GM13976 (cell line): ENCODE measurements at regions not wholly inside any gene's neighbourhood (a gene's known extent, or its start where the extent isn't known, plus 50 kb on each side); places are given as distances from the start of the nearest gene placed in this dataset.
A peak's percentile ranks its signal among the peaks of the same experiment; 100 is the strongest.

ENCODE experiments used
- DNase-seq: peaks from one replicate; pipeline ENCODE4 v3.0.0; 2012; ENCODE audit warnings: low spot score
- in situ Hi-C: fragments of 300-500 bp; cut with MboI; formaldehyde crosslinking; loops from one replicate; pipeline ENCODE4 v1.12.0; 2022; ENCODE audit warnings: low sequenced_read_pairs, mixed read lengths, inconsistent platforms; ENCODE audit not compliant: unreplicated experiment
- TF ChIP-seq, protein P1 (sequence below): IDR thresholded peaks from 2 replicates; pipeline ENCODE4 v1.5.1; 2012; ENCODE audit warnings: borderline replicate concordance, mild to moderate bottlenecking; ENCODE audit not compliant: insufficient read depth; ENCODE audit errors: extremely low read depth, missing control alignments, control extremely low read depth

DNA sequence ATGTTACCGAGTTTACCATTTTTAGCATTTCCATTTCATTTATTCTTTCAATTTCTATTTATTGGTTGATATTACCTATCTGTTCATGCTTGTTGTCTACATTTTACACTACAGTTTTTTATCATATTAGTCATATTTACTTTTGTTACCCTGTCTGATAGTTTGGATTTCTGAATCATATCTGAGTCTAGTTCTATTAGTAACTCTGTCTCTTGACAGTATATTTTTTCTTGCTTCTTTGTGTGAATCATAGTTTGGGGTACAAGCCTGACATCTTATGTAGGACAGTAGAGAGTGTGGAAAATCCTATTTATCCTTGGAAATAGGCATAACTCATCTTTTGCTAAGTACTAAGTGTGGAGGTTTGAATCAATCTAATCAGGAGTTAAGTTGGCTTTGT, 263.9 kb upstream of the SESN3 start:
- in situ Hi-C loops: no loop called here
- TF ChIP-seq, protein P1, sequence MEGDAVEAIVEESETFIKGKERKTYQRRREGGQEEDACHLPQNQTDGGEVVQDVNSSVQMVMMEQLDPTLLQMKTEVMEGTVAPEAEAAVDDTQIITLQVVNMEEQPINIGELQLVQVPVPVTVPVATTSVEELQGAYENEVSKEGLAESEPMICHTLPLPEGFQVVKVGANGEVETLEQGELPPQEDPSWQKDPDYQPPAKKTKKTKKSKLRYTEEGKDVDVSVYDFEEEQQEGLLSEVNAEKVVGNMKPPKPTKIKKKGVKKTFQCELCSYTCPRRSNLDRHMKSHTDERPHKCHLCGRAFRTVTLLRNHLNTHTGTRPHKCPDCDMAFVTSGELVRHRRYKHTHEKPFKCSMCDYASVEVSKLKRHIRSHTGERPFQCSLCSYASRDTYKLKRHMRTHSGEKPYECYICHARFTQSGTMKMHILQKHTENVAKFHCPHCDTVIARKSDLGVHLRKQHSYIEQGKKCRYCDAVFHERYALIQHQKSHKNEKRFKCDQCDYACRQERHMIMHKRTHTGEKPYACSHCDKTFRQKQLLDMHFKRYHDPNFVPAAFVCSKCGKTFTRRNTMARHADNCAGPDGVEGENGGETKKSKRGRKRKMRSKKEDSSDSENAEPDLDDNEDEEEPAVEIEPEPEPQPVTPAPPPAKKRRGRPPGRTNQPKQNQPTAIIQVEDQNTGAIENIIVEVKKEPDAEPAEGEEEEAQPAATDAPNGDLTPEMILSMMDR: no peak
- no peak for DNase-seq

DNA sequence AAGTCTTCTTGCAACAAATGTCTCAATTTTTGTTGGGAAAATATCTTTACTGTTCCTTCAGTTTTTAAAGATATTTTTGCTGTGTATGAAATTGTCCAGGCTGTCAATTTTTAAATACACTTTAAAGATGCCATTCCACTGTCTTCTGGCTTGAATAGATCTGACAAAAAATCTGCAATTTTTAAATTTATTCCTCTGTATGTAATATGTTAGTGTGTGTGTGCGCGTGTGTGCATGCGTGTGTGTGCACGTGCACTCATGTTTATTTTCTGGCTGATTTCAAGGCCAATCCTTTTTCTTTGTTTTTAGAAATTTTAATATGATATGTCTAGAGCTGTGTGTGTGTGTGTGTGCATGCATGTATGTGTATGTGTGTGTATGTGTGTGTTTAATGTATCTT, 263.2 kb upstream of the SESN3 start:
- in situ Hi-C loops: no loop called here
- TF ChIP-seq, protein P1: no peak
- DNase-seq: no peak

DNA sequence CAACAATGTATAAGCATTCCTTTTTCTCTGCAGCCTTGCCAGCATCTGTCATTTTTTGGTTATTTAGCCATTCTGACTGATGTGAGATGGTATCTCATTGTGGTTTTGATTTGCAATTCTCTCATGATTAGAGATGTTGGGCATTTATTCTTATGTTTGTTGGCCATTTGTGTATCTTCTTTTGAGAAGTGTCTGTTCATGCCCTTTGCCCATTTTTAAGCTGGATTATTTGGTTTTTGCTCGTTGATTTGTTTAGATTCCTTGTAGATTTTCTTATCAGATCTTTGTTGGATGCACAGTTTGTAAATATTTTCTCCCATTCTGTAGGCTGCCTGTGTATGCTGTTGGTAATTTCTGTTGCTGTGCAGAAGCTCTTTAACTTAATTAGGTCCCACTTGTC, 259.6 kb upstream of the SESN3 start:
- TF ChIP-seq, protein P1: no peak
- in situ Hi-C loops: no loop called here
- no peak for DNase-seq

DNA sequence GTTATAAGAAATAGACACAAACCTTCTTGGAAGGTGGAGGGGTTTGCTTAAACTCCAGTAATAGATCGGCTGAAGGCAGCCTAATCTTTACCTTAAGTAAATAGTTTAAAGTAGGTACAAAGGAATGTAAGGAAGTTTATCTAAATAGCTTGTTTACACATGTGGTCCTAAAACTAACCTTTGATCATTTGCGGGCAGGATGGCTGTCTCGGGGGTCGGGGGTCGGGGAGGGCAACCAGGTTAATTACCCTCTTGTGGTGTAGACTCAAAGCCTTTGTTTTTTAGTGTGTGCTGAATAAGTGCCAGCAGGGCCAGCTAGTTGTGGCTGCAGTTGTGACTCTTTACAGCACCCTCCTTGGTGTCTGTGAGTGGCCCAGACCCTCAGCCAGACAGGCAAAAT, 256.9 kb upstream of the SESN3 start:
- DNase-seq: no peak
- TF ChIP-seq, protein P1: no peak
- in situ Hi-C loops: no loop called here

DNA sequence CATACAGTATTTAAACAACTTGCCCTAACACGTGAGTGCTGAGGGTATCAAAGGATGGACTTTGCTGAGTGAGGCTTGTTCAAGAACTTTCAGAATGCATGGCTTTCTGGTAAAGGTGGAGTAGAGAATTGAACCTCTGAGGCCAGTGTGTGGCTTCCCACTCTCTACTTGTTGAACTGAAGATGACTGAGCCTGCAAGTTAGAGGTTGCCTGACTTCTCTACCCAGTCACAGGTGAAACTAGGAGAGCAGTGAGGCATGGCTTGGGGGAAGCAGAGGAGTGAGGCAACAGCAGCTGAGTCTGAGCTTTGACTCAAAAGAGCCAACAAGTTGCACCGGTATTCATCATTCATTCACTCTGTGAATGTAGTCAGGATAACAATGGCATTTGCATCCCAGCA, 256.4 kb upstream of the SESN3 start:
- in situ Hi-C loops: no loop called here
- TF ChIP-seq, protein P1: no peak
- peak; percentile 83 for DNase-seq

DNA sequence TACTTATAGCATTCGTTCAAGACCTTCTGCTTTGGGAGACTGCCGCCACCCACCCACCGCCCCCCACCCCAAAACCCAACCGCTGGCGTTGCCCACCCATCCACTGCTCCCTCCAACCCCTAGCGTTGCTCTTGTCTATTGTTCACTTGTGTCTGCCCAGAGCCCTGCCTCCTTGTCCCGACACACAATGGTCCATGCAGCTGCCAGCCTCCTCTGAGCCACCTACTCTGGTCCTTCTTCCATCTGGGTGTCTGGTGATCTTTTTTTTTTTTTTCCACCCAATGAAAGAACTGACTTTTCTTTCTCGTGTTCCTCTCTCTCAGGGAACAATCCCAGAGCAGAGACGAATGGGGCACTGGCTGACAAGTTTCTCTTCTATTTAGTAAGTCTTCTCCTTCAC, 256.0 kb upstream of the SESN3 start:
- DNase-seq: no peak
- in situ Hi-C loops: no loop called here
- TF ChIP-seq, protein P1: no peak

DNA sequence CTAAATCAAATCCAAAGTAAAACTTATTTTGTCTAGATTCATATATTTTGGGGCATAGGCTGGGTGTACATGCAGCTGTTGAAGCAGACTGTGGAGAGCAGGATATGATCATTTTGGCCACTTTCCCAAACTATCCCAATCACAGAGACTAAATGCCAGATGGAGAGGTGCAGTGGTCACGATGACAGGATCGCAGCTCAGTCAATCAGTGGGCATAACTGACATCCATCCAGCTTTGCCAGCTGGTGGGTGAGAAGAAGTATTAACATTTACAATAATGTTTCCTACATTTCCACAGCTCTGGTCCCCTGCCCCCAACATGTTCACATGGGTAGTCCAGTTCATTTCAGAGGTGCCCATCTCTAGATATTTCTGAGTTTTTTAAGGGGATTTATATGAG, 255.5 kb upstream of the SESN3 start:
- in situ Hi-C loops: no loop called here
- no peak for DNase-seq

More for the DNA sequence above, 255.5 kb upstream of the SESN3 start:
- TF ChIP-seq, protein P1: no peak
